Muscle layer of duodenum (tissue), 2 donors: ENCODE measurements at regions not wholly inside any gene's neighbourhood (a gene's known extent, or its start where the extent isn't known, plus 50 kb on each side); places are given as distances from the start of the nearest gene placed in this dataset.
"Not testable (repeated sequence)": the region's sequence is repeated elsewhere in the genome, so short reads cannot be mapped to it uniquely, and the experiment has no call there.

ENCODE experiments used
- H3K27ac ChIP-seq: one replicate; pipeline ENCODE4 v1.7.0; 2013; ENCODE audit warnings: mild to moderate bottlenecking, low read length
- H3K27me3 ChIP-seq: one replicate; pipeline ENCODE4 v1.7.0; 2013; ENCODE audit warnings: low read depth, mild to moderate bottlenecking, control low read depth, low read length
- H3K36me3 ChIP-seq, 2 donors: one replicate each; pipeline ENCODE4 v1.7.0; 2013; ENCODE audit warnings: low read length in 2 of 2, control low read depth in 1 of 2, mild to moderate bottlenecking in 1 of 2; ENCODE audit not compliant: insufficient read depth in 2 of 2, control insufficient read depth in 1 of 2
- H3K4me1 ChIP-seq, 2 donors: one replicate each; pipeline ENCODE4 v1.7.0; 2013; ENCODE audit warnings: low read length in 2 of 2, mild to moderate bottlenecking in 2 of 2, control low read depth in 1 of 2, moderate library complexity in 1 of 2; ENCODE audit not compliant: insufficient read depth in 2 of 2, control insufficient read depth in 1 of 2
- H3K4me3 ChIP-seq, 2 donors: one replicate each; pipeline ENCODE4 v1.7.0; 2013; ENCODE audit warnings: low read length in 2 of 2, low read depth in 1 of 2, mild to moderate bottlenecking in 1 of 2
- H3K9me3 ChIP-seq, 2 donors: one replicate each; pipeline ENCODE4 v1.7.0; 2013; ENCODE audit warnings: low read length in 2 of 2, control low read depth in 1 of 2, mild to moderate bottlenecking in 1 of 2; ENCODE audit not compliant: control insufficient read depth in 1 of 2
- donor health status: healthy.

DNA sequence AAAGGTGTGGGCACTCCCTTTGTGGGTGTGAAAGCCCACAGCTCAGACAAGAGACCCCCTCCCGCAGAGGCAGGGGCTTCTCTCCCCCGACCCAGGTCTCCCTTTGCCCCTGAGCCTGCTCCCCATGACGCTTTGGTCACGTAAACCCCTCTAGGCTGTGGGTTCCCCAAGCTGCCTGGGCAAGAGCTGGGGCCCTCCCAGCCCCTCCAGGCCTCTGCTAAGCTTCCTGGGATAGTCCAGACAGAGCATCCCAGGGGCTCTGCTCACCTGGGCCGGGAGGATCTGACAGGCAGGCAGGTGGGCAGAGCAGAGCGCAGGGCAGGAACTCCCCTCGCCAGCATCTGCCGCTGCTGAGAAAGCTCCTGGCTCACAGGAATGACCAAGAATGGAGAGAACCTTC, 177.3 kb downstream of the BANP start:
- H3K27ac ChIP-seq: no peak overlapping the region
- no peaks in the 10 kb centered on the region for H3K9me3 ChIP-seq
- no peak overlapping the region for H3K4me3 ChIP-seq
- no peaks in the 10 kb centered on the region for H3K4me1 ChIP-seq
- H3K27me3 ChIP-seq: no peaks in the 10 kb centered on the region
- H3K36me3 ChIP-seq: no peaks in the 10 kb centered on the region

DNA sequence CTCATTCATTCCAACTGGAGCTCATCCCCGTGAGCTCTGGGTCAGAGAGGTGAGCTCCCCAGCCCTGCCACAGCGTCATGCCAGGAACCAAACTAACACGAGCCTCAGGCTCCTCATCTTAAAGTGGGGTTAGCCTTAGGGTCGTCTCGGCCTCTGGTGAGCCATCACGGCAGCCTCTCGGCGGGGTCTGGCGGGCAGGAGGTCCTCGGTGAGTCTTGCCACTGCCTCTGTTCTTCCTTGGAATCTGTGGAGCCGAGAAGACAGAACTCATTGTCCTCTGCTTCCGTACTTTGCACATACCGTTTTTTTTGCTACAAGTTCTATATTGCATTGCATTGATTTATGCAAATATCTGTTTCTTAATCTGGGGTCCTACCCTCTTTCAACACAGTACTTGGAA, 177.9 kb downstream of the BANP start:
- not testable (repeated sequence) for H3K36me3 ChIP-seq, H3K27me3 ChIP-seq, H3K9me3 ChIP-seq, H3K4me3 ChIP-seq, H3K4me1 ChIP-seq, H3K27ac ChIP-seq

DNA sequence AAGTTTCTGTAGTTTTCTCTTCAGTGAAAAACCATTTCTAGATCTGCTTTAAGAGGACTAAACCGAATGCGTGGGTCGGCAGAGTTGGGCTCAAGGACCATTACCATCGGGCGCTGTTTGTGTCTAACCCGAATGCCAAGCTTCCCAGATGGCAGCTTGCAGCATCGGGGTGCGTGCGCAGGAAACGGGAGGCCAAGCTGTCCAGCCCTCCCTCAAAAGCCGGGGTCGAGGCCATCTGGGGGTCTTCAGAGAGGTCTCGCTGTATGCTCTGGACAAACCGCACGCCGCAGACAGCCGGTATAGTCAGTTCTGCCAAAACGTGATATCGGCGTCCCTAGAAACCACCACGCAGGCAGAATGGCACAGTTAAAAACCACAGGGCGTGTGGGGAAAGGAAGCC, 178.8 kb downstream of the BANP start:
- no peak overlapping the region for H3K4me3 ChIP-seq
- H3K9me3 ChIP-seq: no peaks in the 10 kb centered on the region
- H3K4me1 ChIP-seq: no peaks in the 10 kb centered on the region
- H3K27ac ChIP-seq: no peak overlapping the region
- H3K36me3 ChIP-seq: no peaks in the 10 kb centered on the region
- no peaks in the 10 kb centered on the region for H3K27me3 ChIP-seq

DNA sequence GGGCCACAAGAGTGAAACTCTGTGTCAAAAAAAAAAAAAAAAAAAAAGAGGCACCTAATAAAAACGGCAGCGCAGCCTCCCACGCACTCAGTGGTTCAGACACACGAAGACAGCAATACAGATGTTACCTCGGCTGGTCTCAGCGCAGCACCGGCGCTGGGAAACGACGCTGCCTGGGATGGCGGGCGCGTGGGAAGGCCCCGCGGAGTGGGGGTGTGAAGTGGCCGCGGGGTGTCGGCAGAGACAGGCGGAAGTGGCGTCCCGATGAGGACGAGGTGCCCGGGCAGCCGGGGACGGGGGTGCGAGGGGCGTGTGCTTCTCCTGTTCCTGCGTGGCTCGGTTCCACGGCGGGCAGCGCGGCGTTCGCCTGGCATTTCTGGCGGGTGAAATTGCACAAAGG, 179.4 kb downstream of the BANP start:
- no peak overlapping the region for H3K4me3 ChIP-seq
- no peaks in the 10 kb centered on the region for H3K36me3 ChIP-seq
- H3K4me1 ChIP-seq: no peaks in the 10 kb centered on the region
- no peaks in the 10 kb centered on the region for H3K9me3 ChIP-seq
- no peak overlapping the region for H3K27ac ChIP-seq
- no peaks in the 10 kb centered on the region for H3K27me3 ChIP-seq

DNA sequence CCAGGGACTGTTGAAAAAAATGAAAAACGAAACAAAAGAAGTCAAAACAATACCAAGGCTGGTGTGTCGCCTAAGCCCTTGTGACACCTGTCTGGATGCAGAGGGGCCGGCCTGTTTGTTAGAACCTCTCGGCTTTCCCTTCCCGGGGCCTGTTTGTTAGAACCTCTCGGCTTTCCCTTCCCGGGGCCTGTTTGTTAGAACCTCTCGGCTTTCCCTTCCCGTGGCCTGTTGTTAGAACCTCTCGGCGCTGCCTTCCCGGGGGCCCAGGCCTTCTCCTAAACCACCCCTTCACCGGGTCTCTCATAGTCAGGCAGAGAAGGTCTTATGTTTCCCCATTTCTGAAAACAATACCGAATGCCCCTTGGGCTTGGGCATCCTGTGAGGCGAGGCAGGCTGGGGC, 180.0 kb downstream of the BANP start:
- no peaks in the 10 kb centered on the region for H3K27me3 ChIP-seq
- H3K9me3 ChIP-seq: no peaks in the 10 kb centered on the region
- no peak overlapping the region for H3K27ac ChIP-seq
- no peaks in the 10 kb centered on the region for H3K4me1 ChIP-seq
- no peak overlapping the region for H3K4me3 ChIP-seq
- H3K36me3 ChIP-seq: no peaks in the 10 kb centered on the region

DNA sequence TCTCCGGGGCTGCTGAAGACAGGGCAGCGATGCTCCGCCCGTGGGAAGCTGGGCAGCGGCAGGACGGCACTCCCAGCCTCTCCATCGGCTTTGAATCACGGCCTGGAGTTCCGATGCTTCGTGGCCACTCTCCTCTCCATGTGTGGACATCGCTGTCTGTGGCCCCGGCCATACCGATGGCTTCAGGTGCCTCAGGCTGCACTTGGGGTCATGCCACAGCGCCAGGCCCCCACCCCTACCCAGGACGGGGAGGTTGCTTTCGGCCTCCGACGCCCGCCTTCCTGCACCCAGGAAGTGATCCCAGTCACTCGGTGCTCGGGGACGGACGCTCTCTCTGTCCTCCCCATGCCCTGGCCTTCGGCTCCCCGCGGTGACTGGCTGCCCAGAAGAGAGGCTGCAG, 180.7 kb downstream of the BANP start:
- Histone ChIP-seq H3K27ac (no peak overlapping the region), H3K4me1 (no peaks in the 10 kb centered on the region), H3K9me3 (no peaks in the 10 kb centered on the region), H3K27me3 (no peaks in the 10 kb centered on the region), H3K4me3 (no peak overlapping the region), H3K36me3 (no peaks in the 10 kb centered on the region)

DNA sequence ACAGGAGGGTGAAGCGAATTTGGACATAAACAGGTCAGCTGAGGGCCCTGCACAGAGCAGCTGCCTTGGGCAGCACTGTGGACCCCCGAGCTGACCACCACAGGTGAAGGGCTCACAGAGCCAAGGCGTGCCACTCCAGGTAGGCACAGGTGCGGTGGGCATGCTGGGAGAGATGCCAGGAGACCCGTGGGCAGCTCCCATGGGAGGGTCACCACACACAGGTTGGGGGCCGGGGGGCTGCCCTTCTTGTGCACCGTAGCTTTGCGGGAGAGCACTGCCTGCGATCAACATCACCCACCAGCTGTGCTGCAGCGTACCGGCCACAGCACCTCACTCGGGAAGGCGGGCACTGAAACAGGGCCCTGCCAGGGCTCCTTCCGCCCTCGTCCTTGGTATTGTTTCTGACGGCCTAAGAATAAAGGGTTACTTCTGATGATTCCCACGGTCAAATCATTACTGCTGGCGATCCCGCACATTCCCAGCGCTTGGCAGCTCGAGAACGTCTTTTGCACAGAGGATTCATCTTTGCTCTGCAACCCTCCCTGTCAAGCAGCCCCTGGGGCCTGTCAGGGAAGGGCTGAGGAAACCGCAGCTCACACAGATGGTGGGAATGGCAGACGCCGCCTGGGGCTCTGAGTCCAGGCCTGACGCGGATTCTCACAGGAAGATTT, 181.7 kb downstream of the BANP start:
- no peak overlapping the region for H3K4me3 ChIP-seq
- no peak overlapping the region for H3K27ac ChIP-seq
- no peaks in the 10 kb centered on the region for H3K9me3 ChIP-seq
- H3K36me3 ChIP-seq: no peaks in the 10 kb centered on the region
- H3K4me1 ChIP-seq: no peaks in the 10 kb centered on the region
- H3K27me3 ChIP-seq: no peaks in the 10 kb centered on the region

DNA sequence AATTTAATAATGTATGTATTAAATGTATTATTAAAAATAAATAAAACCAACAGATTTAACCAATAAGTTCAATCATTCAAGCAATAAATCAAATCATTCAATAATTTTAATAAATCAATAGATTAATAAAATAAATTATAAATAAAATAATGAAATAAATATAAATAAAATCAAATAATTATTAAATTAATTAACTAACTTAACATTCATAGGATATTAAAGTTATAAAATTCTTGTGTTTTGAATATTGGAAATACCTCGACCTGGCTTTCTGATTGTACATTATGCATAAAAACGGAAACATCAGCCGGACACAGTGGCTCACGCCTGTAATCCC, 182.2 kb downstream of the BANP start:
- H3K36me3 ChIP-seq: no peaks in the 10 kb centered on the region
- no peaks in the 10 kb centered on the region for H3K4me1 ChIP-seq
- H3K27me3 ChIP-seq: no peaks in the 10 kb centered on the region
- H3K9me3 ChIP-seq: peaks cover 0 to 4% of the 10 kb centered on the region in 2 donors
- no peak overlapping the region for H3K27ac ChIP-seq
- H3K4me3 ChIP-seq: no peak overlapping the region

DNA sequence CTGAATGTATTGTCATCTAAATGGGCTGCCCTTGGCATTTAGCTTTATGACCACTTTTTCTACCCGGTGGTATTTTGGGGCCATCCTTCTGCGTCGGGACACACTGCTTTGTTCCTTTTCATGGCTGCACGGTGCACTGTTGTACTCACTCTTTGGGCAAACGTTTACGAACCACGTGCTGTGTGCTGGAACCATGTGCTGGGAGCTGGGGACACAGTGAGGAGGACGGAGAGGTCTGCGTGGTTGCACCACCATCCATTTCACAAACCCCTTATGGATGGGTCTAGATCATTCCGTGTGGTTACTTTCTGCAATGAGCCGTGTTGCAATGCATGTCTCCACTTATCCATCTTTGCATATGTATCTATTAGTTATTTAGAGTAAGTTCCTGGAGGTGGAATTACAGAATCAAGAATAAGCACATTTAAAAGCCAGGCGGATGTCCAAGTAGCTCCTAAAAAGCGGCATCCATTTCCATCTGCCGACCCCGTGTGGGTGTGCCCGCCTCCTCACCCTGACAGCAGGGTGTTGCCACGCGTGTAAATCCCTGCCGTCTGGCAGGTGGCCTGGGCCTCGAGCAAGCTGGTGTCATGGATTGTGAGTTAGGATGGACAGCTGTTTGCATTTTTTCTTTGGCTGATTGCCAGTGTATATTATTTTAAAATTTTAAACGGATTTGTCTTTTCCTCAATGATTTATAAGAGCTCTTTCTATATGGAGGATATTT, 183.1 kb downstream of the BANP start:
- H3K9me3 ChIP-seq: peaks cover 3 to 12% of the 10 kb centered on the region in 2 donors
- H3K4me3 ChIP-seq, H3K4me1 ChIP-seq, H3K36me3 ChIP-seq, H3K27ac ChIP-seq, H3K27me3 ChIP-seq: not testable (repeated sequence)

DNA sequence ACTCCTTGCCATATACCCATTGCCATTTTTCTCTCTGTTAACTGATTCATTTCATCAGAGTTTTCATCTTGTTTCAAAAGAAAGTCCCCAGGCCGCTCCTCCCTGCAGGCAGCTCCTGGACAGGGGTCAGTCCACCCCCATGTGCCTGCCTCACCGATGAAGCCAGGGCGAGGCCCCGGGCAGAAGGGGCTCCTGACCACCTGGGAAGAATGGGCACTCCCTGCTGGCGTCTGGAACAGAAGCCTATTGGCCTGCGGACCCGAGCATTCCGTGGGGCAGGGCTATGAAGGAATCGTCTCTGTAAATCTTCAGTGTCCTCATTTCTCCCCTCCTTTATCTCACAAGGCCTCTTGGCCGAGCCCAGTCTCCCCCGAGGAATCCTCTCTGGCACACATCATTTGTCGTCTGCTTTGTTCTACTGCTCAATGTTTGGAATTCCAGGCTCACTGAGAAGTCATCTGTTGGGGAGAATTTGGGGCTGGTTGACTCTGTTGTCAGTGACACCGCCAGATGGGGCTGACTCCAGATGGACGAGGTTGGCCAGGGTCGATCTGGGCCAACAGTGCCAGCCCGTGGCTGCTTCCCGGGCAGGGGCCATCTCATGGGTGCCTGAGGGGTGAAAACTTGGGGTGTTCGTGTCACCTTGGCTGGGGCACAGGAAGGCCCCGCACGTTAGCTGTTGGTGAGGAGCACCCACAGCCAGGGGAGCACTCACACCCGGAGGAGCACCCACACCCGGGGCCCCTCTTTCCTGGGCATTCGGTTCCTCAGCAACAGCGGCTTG, 183.9 kb downstream of the BANP start:
- not testable (repeated sequence) for H3K27me3 ChIP-seq, H3K27ac ChIP-seq, H3K4me3 ChIP-seq, H3K4me1 ChIP-seq, H3K36me3 ChIP-seq
- H3K9me3 ChIP-seq: peaks cover 3 to 12% of the 10 kb centered on the region in 2 donors

DNA sequence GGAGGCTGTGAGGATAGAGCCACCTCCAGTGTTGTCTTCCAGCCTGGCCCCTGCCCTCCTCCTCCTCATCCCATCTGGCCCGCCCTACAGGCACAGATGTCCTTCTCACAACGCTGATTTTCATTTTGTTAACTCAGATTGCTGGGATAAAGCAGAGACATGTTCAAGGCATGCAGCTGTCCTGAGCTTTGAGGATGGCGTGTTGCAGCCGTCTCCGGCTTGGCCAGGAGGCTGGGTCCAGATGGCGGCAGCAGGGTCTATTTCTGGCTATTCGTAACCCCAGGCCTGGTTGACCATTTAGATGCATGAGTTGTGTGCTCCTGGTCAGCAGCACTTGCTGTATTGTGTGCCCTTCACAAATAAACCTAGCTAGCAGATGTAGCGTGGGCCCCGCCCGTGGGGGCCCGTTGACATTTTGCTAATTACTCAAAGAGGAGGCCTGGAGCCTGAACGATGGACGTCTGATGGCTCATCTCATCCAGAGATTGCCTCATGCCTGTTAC, 185.0 kb downstream of the BANP start:
- not testable (repeated sequence) for H3K27me3 ChIP-seq, H3K4me1 ChIP-seq, H3K36me3 ChIP-seq, H3K4me3 ChIP-seq, H3K27ac ChIP-seq
- H3K9me3 ChIP-seq: peaks cover 3 to 12% of the 10 kb centered on the region in 2 donors
